ENCODE measurements at regions not wholly inside any gene's neighbourhood (a gene's known extent, or its start where the extent isn't known, plus 50 kb on each side); places are given as distances from the start of the nearest gene placed in this dataset.

GRCh38 chr18:67919316-67919715, 402.8 kb upstream of the DSEL start:
- no peak overlapping the region for H3K4me3 ChIP-seq (ENCODE audit: low read length)
- TF ChIP-seq CTCF (conservative IDR thresholded peaks at IDR 0.05; ENCODE audit: low read depth, low read length), result no peak
- DNase-seq (ENCODE audit: low read depth), result no peak

- no peak for TF ChIP-seq CTCF (conservative IDR thresholded peaks at IDR 0.05; ENCODE audit: low read depth, low read length)
- H3K4me3 ChIP-seq (ENCODE audit: low read length), result no peak overlapping the region
- no peak for DNase-seq (ENCODE audit: low read depth)
Observed at GRCh38 chr18:67916097-67916496, 399.6 kb upstream of the DSEL start.

- no peak overlapping the region for H3K4me3 ChIP-seq (ENCODE audit: low read length)
- no peak for TF ChIP-seq CTCF (conservative IDR thresholded peaks at IDR 0.05; ENCODE audit: low read depth, low read length)
- DNase-seq (ENCODE audit: low read depth), result no peak
Observed at GRCh38 chr18:67913040-67913439, 396.5 kb upstream of the DSEL start.

GRCh38 chr18:67901573-67901972, 385.1 kb upstream of the DSEL start:
- H3K4me3 ChIP-seq (ENCODE audit: low read length), result no peak overlapping the region
- DNase-seq (ENCODE audit: low read depth), result no peak
- TF ChIP-seq CTCF (conservative IDR thresholded peaks at IDR 0.05; ENCODE audit: low read depth, low read length), result no peak

- no peak for TF ChIP-seq CTCF (conservative IDR thresholded peaks at IDR 0.05; ENCODE audit: low read depth, low read length)
- no peak for DNase-seq (ENCODE audit: low read depth)
- no peak overlapping the region for H3K4me3 ChIP-seq (ENCODE audit: low read length)
Observed at GRCh38 chr18:67896451-67896850, 379.9 kb upstream of the DSEL start.

GRCh38 chr18:67893916-67894315, 377.4 kb upstream of the DSEL start:
- TF ChIP-seq CTCF (conservative IDR thresholded peaks at IDR 0.05; ENCODE audit: low read depth, low read length), result no peak
- no peak overlapping the region for H3K4me3 ChIP-seq (ENCODE audit: low read length)
- no peak for DNase-seq (ENCODE audit: low read depth)

GRCh38 chr18:67876871-67877270, 360.4 kb upstream of the DSEL start:
- no peak overlapping the region for H3K4me3 ChIP-seq (ENCODE audit: low read length)
- DNase-seq (ENCODE audit: low read depth), result no peak
- no peak for TF ChIP-seq CTCF (conservative IDR thresholded peaks at IDR 0.05; ENCODE audit: low read depth, low read length)

Measured in retinal pigment epithelial cell (primary cell).